A673 (cell line): ENCODE measurements at regions not wholly inside any gene's neighbourhood (a gene's known extent, or its start where the extent isn't known, plus 50 kb on each side); places are given as distances from the start of the nearest gene placed in this dataset.

ENCODE experiments used
- EZH2 ChIP-seq: fragments of 200-600 bp; sonication (generic); IDR thresholded peaks from 2 replicates; pipeline ENCODE4 v1.6.1; 2017; ENCODE audit warnings: borderline replicate concordance, low read depth, mild to moderate bottlenecking, mixed read lengths, antibody characterized with exemption, low read length; ENCODE audit not compliant: poor library complexity, severe bottlenecking
- TF ChIP-seq, protein P1 (sequence below): fragments of 300-800, 200-600 bp; sonication (generic); conservative IDR thresholded peaks from 2 replicates; pipeline ENCODE4 v1.5.1; 2017; ENCODE audit warnings: low read depth, mild to moderate bottlenecking, antibody characterized with exemption, low read length, moderate library complexity, mixed read lengths

GRCh38 chr2:150917961-150918713 lies 343.5 kb downstream of the RBM43 start:
- TF ChIP-seq, protein P1, sequence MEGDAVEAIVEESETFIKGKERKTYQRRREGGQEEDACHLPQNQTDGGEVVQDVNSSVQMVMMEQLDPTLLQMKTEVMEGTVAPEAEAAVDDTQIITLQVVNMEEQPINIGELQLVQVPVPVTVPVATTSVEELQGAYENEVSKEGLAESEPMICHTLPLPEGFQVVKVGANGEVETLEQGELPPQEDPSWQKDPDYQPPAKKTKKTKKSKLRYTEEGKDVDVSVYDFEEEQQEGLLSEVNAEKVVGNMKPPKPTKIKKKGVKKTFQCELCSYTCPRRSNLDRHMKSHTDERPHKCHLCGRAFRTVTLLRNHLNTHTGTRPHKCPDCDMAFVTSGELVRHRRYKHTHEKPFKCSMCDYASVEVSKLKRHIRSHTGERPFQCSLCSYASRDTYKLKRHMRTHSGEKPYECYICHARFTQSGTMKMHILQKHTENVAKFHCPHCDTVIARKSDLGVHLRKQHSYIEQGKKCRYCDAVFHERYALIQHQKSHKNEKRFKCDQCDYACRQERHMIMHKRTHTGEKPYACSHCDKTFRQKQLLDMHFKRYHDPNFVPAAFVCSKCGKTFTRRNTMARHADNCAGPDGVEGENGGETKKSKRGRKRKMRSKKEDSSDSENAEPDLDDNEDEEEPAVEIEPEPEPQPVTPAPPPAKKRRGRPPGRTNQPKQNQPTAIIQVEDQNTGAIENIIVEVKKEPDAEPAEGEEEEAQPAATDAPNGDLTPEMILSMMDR: no peak
- TF ChIP-seq EZH2: no peak
